ENCODE measurements at regions not wholly inside any gene's neighbourhood (a gene's known extent, or its start where the extent isn't known, plus 50 kb on each side); places are given as distances from the start of the nearest gene placed in this dataset.

GRCh38 chr12:93944911-93945310 lies 203.5 kb upstream of the PLXNC1 start:
- DNase-seq, result no peak

GRCh38 chr12:93946542-93947150 lies 201.7 kb upstream of the PLXNC1 start:
- no peak for DNase-seq

- DNase-seq, result no peak
Observed at GRCh38 chr12:93947486-93947885, 200.9 kb upstream of the PLXNC1 start.

- DNase-seq, result no peak
Observed at GRCh38 chr12:93950311-93950710, 198.1 kb upstream of the PLXNC1 start.

- no peak for DNase-seq
Observed at GRCh38 chr12:93954166-93955112, 193.9 kb upstream of the PLXNC1 start.

- no peak for DNase-seq
Observed at GRCh38 chr12:93956551-93956950, 191.8 kb upstream of the PLXNC1 start.

- DNase-seq, result no peak
Observed at GRCh38 chr12:93957168-93957567, 191.2 kb upstream of the PLXNC1 start.

- no peak for DNase-seq
Observed at GRCh38 chr12:93957870-93958269, 190.5 kb upstream of the PLXNC1 start.

GRCh38 chr12:93959657-93960056 lies 188.7 kb upstream of the PLXNC1 start:
- DNase-seq, result no peak

GRCh38 chr12:93960521-93960920 lies 187.9 kb upstream of the PLXNC1 start:
- no peak for DNase-seq

GRCh38 chr12:93962336-93962735 lies 186.0 kb upstream of the PLXNC1 start:
- no peak for DNase-seq

GRCh38 chr12:93964936-93965335 lies 183.4 kb upstream of the PLXNC1 start:
- no peak for DNase-seq

- DNase-seq, result no peak
Observed at GRCh38 chr12:93966516-93967133, 181.8 kb upstream of the PLXNC1 start.

- DNase-seq, result no peak
Observed at GRCh38 chr12:93967454-93967853, 180.9 kb upstream of the PLXNC1 start.

GRCh38 chr12:93968536-93969285 lies 179.7 kb upstream of the PLXNC1 start:
- DNase-seq, result no peak

- no peak for DNase-seq
Observed at GRCh38 chr12:93970900-93971688, 177.3 kb upstream of the PLXNC1 start.

GRCh38 chr12:93972411-93973208 lies 175.8 kb upstream of the PLXNC1 start:
- DNase-seq, result no peak

GRCh38 chr12:93974252-93974651 lies 174.1 kb upstream of the PLXNC1 start:
- DNase-seq, result no peak

- DNase-seq, result no peak
Observed at GRCh38 chr12:93976024-93976423, 172.4 kb upstream of the PLXNC1 start.

- no peak for DNase-seq
Observed at GRCh38 chr12:93977081-93977480, 171.3 kb upstream of the PLXNC1 start.

- DNase-seq, result no peak
Observed at GRCh38 chr12:93978553-93978952, 169.8 kb upstream of the PLXNC1 start.

All from CD4-positive, alpha-beta T cell treated with Interleukin-10 for 1 hour (primary cell).